Endothelial cell of umbilical vein (primary cell): ENCODE measurements at regions not wholly inside any gene's neighbourhood (a gene's known extent, or its start where the extent isn't known, plus 50 kb on each side); places are given as distances from the start of the nearest gene placed in this dataset.

Experiments
- BruUV-seq: library from RNA; stranded (reverse); fragments of 400-500 nt; replicated peaks from 2 replicates; lab custom pipeline; 2021; lab: Mats Ljungman, UMichigan
- CTCF ChIA-PET: fragments of 300-600, 350-600 bp; sonication (Branson Sonifier 250); formaldehyde crosslinking; loops from one replicate; lab custom pipeline; 2021; ENCODE audit warnings: antibody characterized with exemption, inconsistent platforms; lab: Charles Lee
- POLR2A ChIA-PET: fragments of 300-600, 350-600 bp; sonication (Branson Sonifier 250); formaldehyde crosslinking; loops from one replicate; lab custom pipeline; 2021; ENCODE audit warnings: antibody characterized with exemption, inconsistent platforms; lab: Charles Lee
- DNase-seq: peaks from one replicate; pipeline ENCODE4 v3.0.0-alpha.2; 2011; ENCODE audit warnings: low read depth, low spot score
- FAIRE-seq: peaks from 2 replicates; lab custom pipeline; 2011; peaks lifted over from hg19 to GRCh38; lab: Jason Lieb, UNC
- H2AFZ ChIP-seq: 2 replicates; pipeline ENCODE4 v1.6.0; 2012; ENCODE audit warnings: low read depth, low read length, control low read depth, inconsistent platforms
- H3K27ac ChIP-seq: 2 replicates; pipeline ENCODE4 v1.5.1; 2011; ENCODE audit warnings: low read depth, mild to moderate bottlenecking, control low read depth, low read length, moderate library complexity; ENCODE audit not compliant: insufficient read depth
- H3K27me3 ChIP-seq, 2 experiments: 2 replicates each; pipeline versions ENCODE4 v1.6.0 to v1.6.1; 2011; ENCODE audit warnings: low read length in 2 of 2, mixed read lengths in 1 of 2; ENCODE audit not compliant: control insufficient read depth in 2 of 2, insufficient read depth in 2 of 2
- H3K36me3 ChIP-seq, 2 experiments: 2 replicates in 1 of 2; 3 replicates in 1 of 2; pipeline ENCODE4 v1.5.1; 2011; ENCODE audit warnings: low read length in 2 of 2, mild to moderate bottlenecking in 1 of 2, moderate library complexity in 1 of 2; ENCODE audit not compliant: control insufficient read depth in 2 of 2, insufficient read depth in 2 of 2; ENCODE audit errors: extremely low read depth in 1 of 2
- H3K4me1 ChIP-seq: 3 replicates; pipeline ENCODE4 v1.5.1; 2011; ENCODE audit warnings: mild to moderate bottlenecking, low read length; ENCODE audit not compliant: control insufficient read depth, insufficient read depth; ENCODE audit errors: extremely low read depth
- H3K4me2 ChIP-seq: 2 replicates; pipeline ENCODE4 v1.6.1; 2011; ENCODE audit warnings: low read length, control low read depth, mixed read lengths; ENCODE audit not compliant: insufficient read depth
- H3K4me3 ChIP-seq, 3 experiments: fragments of 200-600 bp in 1 of 3; sonication (generic), shearing (Covaris generic) in 1 of 3; replicated peaks in 1 of 3; 2 replicates each; pipeline ENCODE4 v1.5.1; 2011 to 2016; ENCODE audit warnings: control low read depth in 3 of 3, low read length in 3 of 3, mild to moderate bottlenecking in 2 of 3, inconsistent platforms in 1 of 3, low read depth in 1 of 3, moderate library complexity in 1 of 3; ENCODE audit not compliant: insufficient read depth in 1 of 3
- H3K79me2 ChIP-seq: 2 replicates; pipeline ENCODE4 v1.6.0; 2012; ENCODE audit warnings: low read length, inconsistent platforms; ENCODE audit not compliant: control insufficient read depth, insufficient read depth
- H3K9ac ChIP-seq: replicated peaks from 2 replicates; pipeline ENCODE3; 2011; ENCODE audit warnings: low read length, control low read depth; ENCODE audit not compliant: insufficient read depth; ENCODE audit errors: extremely low read depth
- H3K9me1 ChIP-seq: replicated peaks from 3 replicates; pipeline ENCODE4 v1.6.0; 2011; ENCODE audit warnings: mild to moderate bottlenecking, low read length; ENCODE audit not compliant: control insufficient read depth, insufficient read depth; ENCODE audit errors: extremely low read depth
- H3K9me3 ChIP-seq: replicated peaks from 2 replicates; pipeline ENCODE4 v1.5.1; 2012; ENCODE audit warnings: low read length, inconsistent platforms; ENCODE audit not compliant: control insufficient read depth, insufficient read depth
- H4K20me1 ChIP-seq: replicated peaks from 2 replicates; pipeline ENCODE3; 2011; ENCODE audit warnings: mild to moderate bottlenecking, low read length; ENCODE audit not compliant: control insufficient read depth, insufficient read depth; ENCODE audit errors: extremely low read depth
- CTCF ChIP-seq, 2 donors: IDR thresholded peaks; 1 replicate in 1 of 2; 2 replicates in 1 of 2; pipeline ENCODE4 v1.5.1; 2011; ENCODE audit warnings: low read length in 2 of 2, mild to moderate bottlenecking in 2 of 2, moderate library complexity in 2 of 2, control low read depth in 1 of 2, inconsistent platforms in 1 of 2, low read depth in 1 of 2; ENCODE audit not compliant: insufficient read depth in 1 of 2; ENCODE audit errors: extremely low read depth in 1 of 2
- EZH2 ChIP-seq: IDR thresholded peaks from 2 replicates; pipeline ENCODE4 v1.6.1; 2012; ENCODE audit warnings: borderline replicate concordance, low read depth, mild to moderate bottlenecking, moderate library complexity, low read length, inconsistent platforms; ENCODE audit not compliant: severe bottlenecking
- FOS ChIP-seq: IDR thresholded peaks from 2 replicates; pipeline ENCODE4 v1.6.1; 2011; ENCODE audit warnings: mild to moderate bottlenecking, low read length, moderate library complexity, borderline replicate concordance; ENCODE audit not compliant: insufficient read depth
- GATA2 ChIP-seq: IDR thresholded peaks from 2 replicates; pipeline ENCODE4 v1.7.0; 2011; ENCODE audit warnings: low read depth, mild to moderate bottlenecking, moderate library complexity, mixed read lengths, low read length; ENCODE audit not compliant: insufficient read length, insufficient read depth
- JUN ChIP-seq: IDR thresholded peaks from 2 replicates; pipeline ENCODE4 v1.6.1; 2011; ENCODE audit warnings: borderline replicate concordance, low read depth; ENCODE audit not compliant: insufficient read length, insufficient read depth
- MAX ChIP-seq: IDR thresholded peaks from 2 replicates; pipeline ENCODE4 v1.6.1; 2011; ENCODE audit not compliant: insufficient read depth, insufficient read length
- MYC ChIP-seq: IDR thresholded peaks from one replicate; pipeline ENCODE4 v1.6.1; 2011; ENCODE audit warnings: mild to moderate bottlenecking, low read depth, low read length
- POLR2A ChIP-seq: IDR thresholded peaks from 2 replicates; pipeline ENCODE4 v1.6.1; 2012; ENCODE audit warnings: low read depth, mild to moderate bottlenecking, control low read depth, low read length
- POLR2AphosphoS5 ChIP-seq: IDR thresholded peaks from 2 replicates; pipeline ENCODE4 v1.6.1; 2012; ENCODE audit warnings: low read depth, mild to moderate bottlenecking, control low read depth, low read length, moderate library complexity; ENCODE audit not compliant: insufficient read depth
- dilution Hi-C: fragments of 300-500 bp; cut with MboI; formaldehyde crosslinking; loops from one replicate; pipeline ENCODE4 v1.15.0; 2019; ENCODE audit warnings: low sequenced_read_pairs; ENCODE audit not compliant: extremely low pct_ligation_motif_present
- intact Hi-C: fragments of 100-400 bp; cut with micrococcal nuclease; formaldehyde crosslinking; loops from one replicate; pipeline ENCODE4 v1.10.0; 2022

DNA sequence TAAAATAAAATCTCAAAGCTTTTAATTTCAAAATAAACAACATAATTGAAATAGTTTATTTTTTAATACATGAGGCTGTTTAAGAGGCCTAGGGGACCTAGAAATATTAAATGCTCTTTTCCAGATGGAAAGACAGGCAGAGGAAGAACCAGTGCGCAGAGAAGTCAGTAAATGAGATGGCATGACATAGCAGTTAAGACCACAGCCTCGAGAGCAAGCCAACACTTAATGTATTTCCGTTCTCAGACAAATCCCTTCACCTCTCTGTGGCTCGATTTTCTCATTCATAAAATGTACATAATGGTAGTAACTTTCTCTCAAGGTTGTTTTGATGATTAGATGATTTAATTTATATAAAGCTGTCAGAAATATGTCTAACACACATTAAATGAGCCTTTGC, 405.1 kb upstream of the CWC22 start:
- Histone ChIP-seq H3K79me2 (no peaks in the 10 kb centered on the region), H3K4me1 (peaks cover 22% of the 10 kb centered on the region), H3K36me3 (no peaks in the 10 kb centered on the region), H3K4me2 (peak overlapping the region; percentile 85), H3K4me3 (peak overlapping the region in 1 of 3 experiments; percentile 17), H3K9me3 (no peaks in the 10 kb centered on the region), H3K9ac (peak overlapping the region; percentile 31), H3K27ac (peak overlapping the region; percentile 51), H4K20me1 (no peaks in the 10 kb centered on the region), H3K27me3 (no peaks in the 10 kb centered on the region), H2AFZ (peak overlapping the region; percentile 66), H3K9me1 (no peaks in the 10 kb centered on the region)
- POLR2A ChIA-PET, result no interaction called here
- FAIRE-seq (no peak), DNase-seq (peak; percentile 46)
- CTCF ChIA-PET, result interaction anchor here (0.6 to 1.2 kb wide), 5 partner anchors 16 to 1055 kb away, joined by 3 to 4 read pairs (median 3); no protein-coding TSS in a partner anchor
- TF ChIP-seq GATA2 (no peak), EZH2 (no peak)
- intact Hi-C loops, result loop anchor here (5.0 kb wide), 1 partner anchor 110 kb away; no protein-coding TSS in a partner anchor
- dilution Hi-C loops, result no loop called here
- BruUV-seq, result no TSS peak

GRCh38 chr2:180411661-180412060, 404.6 kb upstream of the CWC22 start:
- Histone ChIP-seq H3K4me2 (peak overlapping the region; percentile 85), H2AFZ (peak overlapping the region; percentile 23), H3K27me3 (no peaks in the 10 kb centered on the region), H3K9me1 (no peaks in the 10 kb centered on the region), H3K4me3 (peak overlapping the region in 1 of 3 experiments; percentile 17), H3K9ac (peak overlapping the region; percentile 31), H3K4me1 (peaks cover 22% of the 10 kb centered on the region), H3K36me3 (no peaks in the 10 kb centered on the region), H4K20me1 (no peaks in the 10 kb centered on the region), H3K9me3 (no peaks in the 10 kb centered on the region), H3K79me2 (no peaks in the 10 kb centered on the region), H3K27ac (peak overlapping the region; percentile 51)
- DNase-seq (peak; percentile 87), FAIRE-seq (peak; percentile 87)
- intact Hi-C loops (loop anchor here (5.0 kb wide), 1 partner anchor 111 kb away; no protein-coding TSS in a partner anchor), dilution Hi-C loops (no loop called here)
- TF ChIP-seq GATA2, result peak; percentile 79
- no peak for TF ChIP-seq MAX
- TF ChIP-seq FOS, result peak; percentile 48
- no peak for TF ChIP-seq POLR2A
- TF ChIP-seq POLR2AphosphoS5, result no peak
- TF ChIP-seq CTCF (IDR thresholded peaks at IDR 0.05; ENCODE audit: extremely low read depth in 1 of 2, insufficient read depth in 1 of 2, low read depth in 1 of 2, low read length in 2 of 2), result no peak
- TF ChIP-seq EZH2, result no peak
- no peak for TF ChIP-seq MYC
- TF ChIP-seq JUN, result peak; percentile 26
- BruUV-seq, result no TSS peak
- ChIA-PET POLR2A (no interaction called here), CTCF (interaction anchor here (0.6 to 1.3 kb wide), 6 partner anchors 15 to 1055 kb away, joined by 3 to 4 read pairs (median 3); no protein-coding TSS in a partner anchor)
